ENCODE measurements at regions not wholly inside any gene's neighbourhood (a gene's known extent, or its start where the extent isn't known, plus 50 kb on each side); places are given as distances from the start of the nearest gene placed in this dataset.

GRCh38 chrX:138150709-138151108 lies 560.8 kb downstream of the FGF13 start:
- no peak overlapping the region for H3K27ac ChIP-seq (ENCODE audit: extremely low read depth, low read depth, low read length)
- in situ Hi-C loops (cut with MboI): no loop called here
- DNase-seq (ENCODE audit: extremely low read depth in 1 of 4, low spot score in 3 of 4): peak in 2 of 4 experiments; percentile 0 to 3
- H3K9me3 ChIP-seq (replicated peaks; ENCODE audit: control insufficient read depth, insufficient read depth, low read depth, low read length): no peaks in the 10 kb centered on the region
- no peak overlapping the region for H3K4me2 ChIP-seq (ENCODE audit: insufficient read depth, low read length)
- H3K9me1 ChIP-seq (ENCODE audit: control insufficient read depth, insufficient read depth, low read length): no peaks in the 10 kb centered on the region
- no peak overlapping the region for H3K9ac ChIP-seq (ENCODE audit: insufficient read depth in 1 of 2, low read depth in 2 of 2, low read length in 2 of 2)
- TF ChIP-seq TAF1 (IDR thresholded peaks at IDR 0.05; ENCODE audit: control insufficient read depth, extremely low read depth, insufficient read depth, low read length, severe bottlenecking) (no peak), MTF1 (CRISPR knock-in tag; IDR thresholded peaks at IDR 0.05; ENCODE audit: borderline replicate concordance) (no peak), JUNB (CRISPR knock-in tag; conservative IDR thresholded peaks at IDR 0.05) (no peak), POLR2AphosphoS2 (IDR thresholded peaks at IDR 0.05; ENCODE audit: low read length) (no peak), LEF1 (IDR thresholded peaks at IDR 0.05) (no peak), CC2D1A (IDR thresholded peaks at IDR 0.05) (no peak)
- TF ChIP-seq, protein P1, sequence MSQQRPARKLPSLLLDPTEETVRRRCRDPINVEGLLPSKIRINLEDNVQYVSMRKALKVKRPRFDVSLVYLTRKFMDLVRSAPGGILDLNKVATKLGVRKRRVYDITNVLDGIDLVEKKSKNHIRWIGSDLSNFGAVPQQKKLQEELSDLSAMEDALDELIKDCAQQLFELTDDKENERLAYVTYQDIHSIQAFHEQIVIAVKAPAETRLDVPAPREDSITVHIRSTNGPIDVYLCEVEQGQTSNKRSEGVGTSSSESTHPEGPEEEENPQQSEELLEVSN (IDR thresholded peaks at IDR 0.05; ENCODE audit: borderline replicate concordance in 1 of 2, extremely low read depth in 1 of 2, insufficient read depth in 1 of 2, insufficient read length in 1 of 2, low read depth in 1 of 2, low read length in 1 of 2, poor library complexity in 1 of 2, severe bottlenecking in 1 of 2): no peak
- TF ChIP-seq, protein P2, sequence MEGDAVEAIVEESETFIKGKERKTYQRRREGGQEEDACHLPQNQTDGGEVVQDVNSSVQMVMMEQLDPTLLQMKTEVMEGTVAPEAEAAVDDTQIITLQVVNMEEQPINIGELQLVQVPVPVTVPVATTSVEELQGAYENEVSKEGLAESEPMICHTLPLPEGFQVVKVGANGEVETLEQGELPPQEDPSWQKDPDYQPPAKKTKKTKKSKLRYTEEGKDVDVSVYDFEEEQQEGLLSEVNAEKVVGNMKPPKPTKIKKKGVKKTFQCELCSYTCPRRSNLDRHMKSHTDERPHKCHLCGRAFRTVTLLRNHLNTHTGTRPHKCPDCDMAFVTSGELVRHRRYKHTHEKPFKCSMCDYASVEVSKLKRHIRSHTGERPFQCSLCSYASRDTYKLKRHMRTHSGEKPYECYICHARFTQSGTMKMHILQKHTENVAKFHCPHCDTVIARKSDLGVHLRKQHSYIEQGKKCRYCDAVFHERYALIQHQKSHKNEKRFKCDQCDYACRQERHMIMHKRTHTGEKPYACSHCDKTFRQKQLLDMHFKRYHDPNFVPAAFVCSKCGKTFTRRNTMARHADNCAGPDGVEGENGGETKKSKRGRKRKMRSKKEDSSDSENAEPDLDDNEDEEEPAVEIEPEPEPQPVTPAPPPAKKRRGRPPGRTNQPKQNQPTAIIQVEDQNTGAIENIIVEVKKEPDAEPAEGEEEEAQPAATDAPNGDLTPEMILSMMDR (IDR thresholded peaks at IDR 0.05 in 2 of 3, conservative IDR thresholded peaks at IDR 0.05 in 1 of 3; ENCODE audit: insufficient read depth in 2 of 3, low read depth in 1 of 3, low read length in 3 of 3): 0 out of 6 replicates have a peak, but pooled peaks of 1 of the 3 experiments have one; percentile 16
- 0% methylated on average over 2 of the region's 2 CpGs for whole genome bisulfite sequencing (ENCODE audit: insufficient coverage, low coverage, missing lambda C conversion rate)
- no peak for ATAC-seq
- FAIRE-seq: no peak
- H3K36me3 ChIP-seq (ENCODE audit: control insufficient read depth, insufficient read depth, low read length): no peaks in the 10 kb centered on the region
- H3K27me3 ChIP-seq (ENCODE audit: control insufficient read depth in 2 of 2, insufficient read depth in 2 of 2, low read length in 2 of 2): no peaks in the 10 kb centered on the region
- H2AFZ ChIP-seq (ENCODE audit: low read depth, low read length): no peak overlapping the region
- ChIA-PET CTCF (ENCODE audit: low intra/inter-chr PET ratio) (no interaction called here), POLR2A (no interaction called here)
- no peaks in the 10 kb centered on the region for H3K4me1 ChIP-seq (replicated peaks in 1 of 2; ENCODE audit: control insufficient read depth in 2 of 2, insufficient read depth in 2 of 2, low read length in 2 of 2)
- no peak overlapping the region for H3K4me3 ChIP-seq
- intact Hi-C loops (cut with micrococcal nuclease): no loop called here
- no peaks in the 10 kb centered on the region for H4K20me1 ChIP-seq (replicated peaks; ENCODE audit: control insufficient read depth, insufficient read depth, low read length)
- H3K79me2 ChIP-seq (ENCODE audit: control insufficient read depth, insufficient read depth, low read length): no peaks in the 10 kb centered on the region
- BruUV-seq (replicated peaks): no TSS peak

Measured in K562 (cell line).